GM20000 (cell line): ENCODE measurements at regions not wholly inside any gene's neighbourhood (a gene's known extent, or its start where the extent isn't known, plus 50 kb on each side); places are given as distances from the start of the nearest gene placed in this dataset.

ENCODE experiments used
- DNase-seq: peaks from one replicate; pipeline ENCODE4 v3.0.0; 2012; ENCODE audit warnings: low spot score
- TF ChIP-seq, protein P1 (sequence below): IDR thresholded peaks from 2 replicates; pipeline ENCODE4 v1.5.1; 2012; ENCODE audit warnings: mild to moderate bottlenecking, control low read depth; ENCODE audit errors: extremely low read depth, missing control alignments

- TF ChIP-seq, protein P1, sequence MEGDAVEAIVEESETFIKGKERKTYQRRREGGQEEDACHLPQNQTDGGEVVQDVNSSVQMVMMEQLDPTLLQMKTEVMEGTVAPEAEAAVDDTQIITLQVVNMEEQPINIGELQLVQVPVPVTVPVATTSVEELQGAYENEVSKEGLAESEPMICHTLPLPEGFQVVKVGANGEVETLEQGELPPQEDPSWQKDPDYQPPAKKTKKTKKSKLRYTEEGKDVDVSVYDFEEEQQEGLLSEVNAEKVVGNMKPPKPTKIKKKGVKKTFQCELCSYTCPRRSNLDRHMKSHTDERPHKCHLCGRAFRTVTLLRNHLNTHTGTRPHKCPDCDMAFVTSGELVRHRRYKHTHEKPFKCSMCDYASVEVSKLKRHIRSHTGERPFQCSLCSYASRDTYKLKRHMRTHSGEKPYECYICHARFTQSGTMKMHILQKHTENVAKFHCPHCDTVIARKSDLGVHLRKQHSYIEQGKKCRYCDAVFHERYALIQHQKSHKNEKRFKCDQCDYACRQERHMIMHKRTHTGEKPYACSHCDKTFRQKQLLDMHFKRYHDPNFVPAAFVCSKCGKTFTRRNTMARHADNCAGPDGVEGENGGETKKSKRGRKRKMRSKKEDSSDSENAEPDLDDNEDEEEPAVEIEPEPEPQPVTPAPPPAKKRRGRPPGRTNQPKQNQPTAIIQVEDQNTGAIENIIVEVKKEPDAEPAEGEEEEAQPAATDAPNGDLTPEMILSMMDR, result no peak
- no peak for DNase-seq
Observed at GRCh38 chr6:156648616-156649015, 128.6 kb upstream of the ARID1B start.

GRCh38 chr6:156647991-156648390, 129.2 kb upstream of the ARID1B start:
- TF ChIP-seq, protein P1, result no peak
- no peak for DNase-seq

- TF ChIP-seq, protein P1, result no peak
Observed at GRCh38 chr6:156647140-156647784, 129.9 kb upstream of the ARID1B start.

DNA sequence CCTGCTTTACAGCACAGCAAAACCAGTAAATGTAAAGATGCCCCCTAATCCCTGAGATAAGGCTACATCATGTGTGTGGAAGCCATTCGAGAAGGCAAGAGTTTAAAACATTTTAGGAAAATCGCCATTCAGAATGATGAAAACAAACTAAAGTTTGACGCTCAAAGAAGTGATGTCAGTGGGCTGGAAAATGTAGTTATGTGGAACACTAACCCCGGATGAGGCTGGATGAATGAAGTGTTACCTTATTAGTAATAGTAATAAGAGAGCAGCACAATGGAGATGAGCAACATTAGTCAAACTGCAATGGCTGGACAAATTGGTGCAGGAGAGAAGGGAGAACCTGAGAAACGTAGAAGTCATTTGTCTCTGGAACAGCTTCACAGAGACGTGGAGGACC, 130.7 kb upstream of the ARID1B start:
- DNase-seq, result no peak
- TF ChIP-seq, protein P1, result no peak

More at GRCh38 chr6:156647140-156647784, 129.9 kb upstream of the ARID1B start:
- DNase-seq, result no peak

GRCh38 chr6:156645097-156645496, 132.1 kb upstream of the ARID1B start:
- DNase-seq, result no peak

DNA sequence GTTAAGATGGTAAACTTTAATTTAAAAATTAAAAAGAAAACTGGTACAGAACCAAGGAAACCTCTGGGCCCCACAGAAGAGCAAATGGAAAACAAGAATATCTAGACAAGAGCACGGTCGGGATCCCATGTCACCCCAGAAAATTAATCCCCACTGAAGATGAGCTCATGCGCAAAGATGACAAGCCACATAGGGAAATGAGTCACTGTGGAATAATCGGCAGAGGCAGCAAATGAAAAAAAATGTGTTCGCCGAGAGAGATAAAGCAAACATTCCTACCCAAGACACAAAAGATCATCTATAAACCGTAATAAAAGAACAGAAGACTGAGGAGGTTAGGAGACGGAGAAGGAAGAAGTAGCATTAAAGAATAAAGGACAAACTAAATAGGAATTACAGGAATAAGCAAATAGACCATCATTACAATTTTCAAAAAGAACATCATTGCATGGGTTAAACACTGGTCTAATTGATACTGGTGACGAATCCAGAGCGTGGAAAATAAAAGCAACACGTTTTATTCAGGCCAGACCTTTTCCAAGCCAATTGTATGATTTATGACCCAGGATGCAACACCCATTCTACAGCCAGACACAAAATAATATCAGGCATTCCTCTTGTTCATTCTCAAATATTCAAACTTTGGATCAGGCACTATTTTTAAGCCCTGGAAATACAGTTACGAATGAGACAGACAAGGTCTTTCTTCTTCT, 138.0 kb upstream of the ARID1B start:
- DNase-seq, result no peak

More at GRCh38 chr6:156645097-156645496, 132.1 kb upstream of the ARID1B start:
- TF ChIP-seq, protein P1, result no peak

GRCh38 chr6:156638581-156638980, 138.6 kb upstream of the ARID1B start:
- TF ChIP-seq, protein P1, result no peak
- DNase-seq, result no peak

More for the DNA sequence above, 138.0 kb upstream of the ARID1B start:
- TF ChIP-seq, protein P1, result no peak
